Esophagus muscularis mucosa (tissue), 4 donors: ENCODE measurements at regions not wholly inside any gene's neighbourhood (a gene's known extent, or its start where the extent isn't known, plus 50 kb on each side); places are given as distances from the start of the nearest gene placed in this dataset.
A peak's percentile ranks its signal among the peaks of the same experiment; 100 is the strongest.

Experiments used
- DNase-seq: peaks from one replicate; pipeline ENCODE4 v3.0.0-alpha.2; 2017; ENCODE audit errors: extremely low spot score
- H3K27ac ChIP-seq, 4 donors: fragments of 200-600 bp; sonication (generic); replicated peaks in 1 of 4; 1 replicate in 3 of 4; 2 replicates in 1 of 4; pipeline ENCODE4 v1.5.1; 2016 to 2019; ENCODE audit warnings: mild to moderate bottlenecking in 1 of 4
- H3K27me3 ChIP-seq, 4 donors: fragments of 200-600 bp; sonication (generic); one replicate each; pipeline versions ENCODE4 v1.5.1 to v1.6.0; 2016 to 2019
- H3K36me3 ChIP-seq, 4 donors: fragments of 200-600 bp; sonication (generic); one replicate each; pipeline ENCODE4 v1.5.1; 2016 to 2019
- H3K4me1 ChIP-seq, 4 donors: fragments of 200-600 bp; sonication (generic); one replicate each; pipeline ENCODE4 v1.5.1; 2016 to 2019
- H3K4me3 ChIP-seq, 4 donors: fragments of 200-600 bp; sonication (generic); 1 replicate in 2 of 4; 2 replicates in 2 of 4; pipeline ENCODE4 v1.5.1; 2016 to 2019; ENCODE audit warnings: mild to moderate bottlenecking in 4 of 4, moderate library complexity in 1 of 4
- H3K9me3 ChIP-seq, 4 donors: fragments of 200-600 bp; sonication (generic); 1 replicate in 3 of 4; 2 replicates in 1 of 4; pipeline ENCODE4 v1.5.1; 2016 to 2019
- CTCF ChIP-seq, 3 experiments: fragments of 200-600 bp in 2 of 3; fragments of 450-650 bp in 1 of 3; sonication (generic) in 2 of 3; IDR thresholded peaks; one replicate each; pipeline ENCODE4 v1.5.1; 2017 to 2019; ENCODE audit warnings: antibody characterized with exemption in 3 of 3, mild to moderate bottlenecking in 2 of 3, moderate library complexity in 1 of 3
- EP300 ChIP-seq: sonication (generic); formaldehyde crosslinking; IDR thresholded peaks from one replicate; pipeline ENCODE4 v1.6.1; 2017; ENCODE audit warnings: antibody characterized with exemption
- POLR2A ChIP-seq: fragments of 450-650 bp; IDR thresholded peaks from one replicate; pipeline ENCODE4 v1.6.1; 2017; ENCODE audit warnings: antibody characterized with exemption, moderate library complexity, mild to moderate bottlenecking, low read depth
- POLR2AphosphoS5 ChIP-seq, 2 donors: sonication (generic); formaldehyde crosslinking; IDR thresholded peaks; one replicate each; pipeline ENCODE4 v1.6.1; 2017; ENCODE audit warnings: antibody characterized with exemption in 2 of 2
- WGBS: methylation state at CpG from one replicate; pipeline ENCODE4 v1.1.5; 2018; 5-methylcytosine and 5-hydroxymethylcytosine counted together
- intact Hi-C: fragments of 100-400 bp; cut with DNase I; formaldehyde crosslinking; loops from one replicate; pipeline ENCODE4 v1.15.1; 2023

GRCh38 chr10:121158988-121159579 lies 307.9 kb downstream of the WDR11 start:
- H3K4me1 ChIP-seq: peaks cover 0 to 21% (median 17%) of the 10 kb centered on the region in 4 donors
- no peak overlapping the region for H3K4me3 ChIP-seq
- no peaks in the 10 kb centered on the region for H3K27me3 ChIP-seq
- H3K27ac ChIP-seq: no peak overlapping the region
- intact Hi-C loops: no loop called here
- no peaks in the 10 kb centered on the region for H3K36me3 ChIP-seq
- 83% methylated on average over 2 of the region's 2 CpGs for WGBS
- no peak for DNase-seq
- no peaks in the 10 kb centered on the region for H3K9me3 ChIP-seq
- TF ChIP-seq CTCF (IDR thresholded peaks at IDR 0.05) (no peak), EP300 (no peak), POLR2A (no peak), POLR2AphosphoS5 (IDR thresholded peaks at IDR 0.05) (no peak)

GRCh38 chr10:121159670-121160069 lies 308.5 kb downstream of the WDR11 start:
- Histone ChIP-seq H3K9me3 (no peaks in the 10 kb centered on the region), H3K27me3 (no peaks in the 10 kb centered on the region), H3K27ac (no peak overlapping the region), H3K36me3 (no peaks in the 10 kb centered on the region), H3K4me3 (no peak overlapping the region), H3K4me1 (peaks cover 0 to 17% (median 15%) of the 10 kb centered on the region in 4 donors)
- 95% methylated on average over 5 of the region's 5 CpGs for WGBS
- no peak for TF ChIP-seq POLR2A
- TF ChIP-seq POLR2AphosphoS5 (IDR thresholded peaks at IDR 0.05): no peak
- TF ChIP-seq CTCF (IDR thresholded peaks at IDR 0.05): no peak
- TF ChIP-seq EP300: no peak
- DNase-seq: peak; percentile 55
- intact Hi-C loops: no loop called here

- TF ChIP-seq POLR2AphosphoS5 (IDR thresholded peaks at IDR 0.05): no peak
- no peak for TF ChIP-seq CTCF (IDR thresholded peaks at IDR 0.05)
- no peak for TF ChIP-seq POLR2A
- TF ChIP-seq EP300: no peak
- no peak overlapping the region for H3K27ac ChIP-seq
- no peaks in the 10 kb centered on the region for H3K36me3 ChIP-seq
- intact Hi-C loops: no loop called here
- no peak for DNase-seq
- 90% methylated on average over 4 of the region's 4 CpGs for WGBS
- H3K4me3 ChIP-seq: no peak overlapping the region
- H3K9me3 ChIP-seq: no peaks in the 10 kb centered on the region
- H3K27me3 ChIP-seq: no peaks in the 10 kb centered on the region
- peaks cover 0 to 17% (median 8%) of the 10 kb centered on the region in 4 donors for H3K4me1 ChIP-seq
Observed at GRCh38 chr10:121165276-121165675, 314.1 kb downstream of the WDR11 start.

GRCh38 chr10:121167534-121168243 lies 316.5 kb downstream of the WDR11 start:
- TF ChIP-seq EP300: no peak
- TF ChIP-seq POLR2AphosphoS5 (IDR thresholded peaks at IDR 0.05): no peak
- TF ChIP-seq CTCF (IDR thresholded peaks at IDR 0.05): no peak
- no peak for TF ChIP-seq POLR2A
- peaks cover 0 to 30% (median 20%) of the 10 kb centered on the region in 4 donors for H3K4me1 ChIP-seq

More at GRCh38 chr10:121167534-121168243, 316.5 kb downstream of the WDR11 start:
- H3K9me3 ChIP-seq: no peaks in the 10 kb centered on the region
- H3K4me3 ChIP-seq: no peak overlapping the region
- no peaks in the 10 kb centered on the region for H3K27me3 ChIP-seq
- WGBS: 61% methylated on average over 7 of the region's 10 CpGs
- DNase-seq: no peak
- no peak overlapping the region for H3K27ac ChIP-seq
- intact Hi-C loops: no loop called here
- no peaks in the 10 kb centered on the region for H3K36me3 ChIP-seq
